IMR-90 (cell line): ENCODE measurements at regions not wholly inside any gene's neighbourhood (a gene's known extent, or its start where the extent isn't known, plus 50 kb on each side); places are given as distances from the start of the nearest gene placed in this dataset.

Experiments used
- ATAC-seq: fragments of 200-7000 bp; cut with Tn5 transposase; 2 replicates; pipeline ENCODE4 v1.9.1; 2020; ENCODE audit warnings: low read depth, mild to moderate bottlenecking, moderate library complexity
- BruUV-seq: library from RNA; stranded (reverse); fragments of 400-500 nt; replicated peaks from 2 replicates; lab custom pipeline; 2021; lab: Mats Ljungman, UMichigan
- CTCF ChIA-PET: fragments of 300-600 bp; formaldehyde crosslinking; extraction: SDS; loops from one replicate; lab custom pipeline; 2021; ENCODE audit warnings: antibody characterized with exemption; lab: Yijun Ruan, JAX
- POLR2A ChIA-PET: fragments of 300-600 bp; sonication (Branson Sonifier 250); formaldehyde crosslinking; loops from one replicate; lab custom pipeline; 2022; ENCODE audit warnings: antibody characterized with exemption; ENCODE audit not compliant: unreplicated experiment; lab: Charles Lee
- DNase-seq: peaks from one replicate; pipeline ENCODE4 v3.0.0; 2013
- H2AFZ ChIP-seq: replicated peaks from 2 replicates; pipeline ENCODE3; 2013; ENCODE audit warnings: low read length, mild to moderate bottlenecking; ENCODE audit not compliant: poor library complexity
- H2AK5ac ChIP-seq: 2 replicates; pipeline ENCODE4 v1.6.1; 2013; ENCODE audit warnings: low read depth, low read length, inconsistent platforms
- H2AK9ac ChIP-seq: replicated peaks from 2 replicates; pipeline ENCODE3; 2013; ENCODE audit warnings: mild to moderate bottlenecking, low read depth, low read length, moderate library complexity; ENCODE audit not compliant: poor library complexity
- H2BK120ac ChIP-seq: 2 replicates; pipeline ENCODE4 v1.6.1; 2013; ENCODE audit warnings: low read depth, low read length, inconsistent platforms
- H2BK15ac ChIP-seq: 3 replicates; pipeline ENCODE4 v1.6.1; 2013; ENCODE audit warnings: low read depth, low read length, inconsistent platforms
- H2BK20ac ChIP-seq: 2 replicates; pipeline ENCODE4 v1.6.1; 2013; ENCODE audit warnings: low read depth, mild to moderate bottlenecking, inconsistent platforms, low read length, moderate library complexity
- H2BK5ac ChIP-seq: 2 replicates; pipeline ENCODE4 v1.6.1; 2013; ENCODE audit warnings: mild to moderate bottlenecking, low read depth, low read length, inconsistent platforms; ENCODE audit not compliant: poor library complexity, severe bottlenecking
- H3K14ac ChIP-seq: replicated peaks from 2 replicates; pipeline ENCODE4 v1.6.1; 2013; ENCODE audit warnings: low read depth, low read length, inconsistent platforms
- H3K18ac ChIP-seq: 2 replicates; pipeline ENCODE4 v1.6.1; 2013; ENCODE audit warnings: low read depth, low read length, control low read depth
- H3K23ac ChIP-seq: 2 replicates; pipeline ENCODE4 v1.6.1; 2013; ENCODE audit warnings: low read depth, low read length, inconsistent platforms
- H3K27ac ChIP-seq: 2 replicates; pipeline ENCODE4 v1.5.1; 2013; ENCODE audit warnings: mild to moderate bottlenecking, control low read depth, low read length; ENCODE audit not compliant: insufficient read depth
- H3K27me3 ChIP-seq: 2 replicates; pipeline ENCODE4 v1.6.1; 2013; ENCODE audit warnings: low read length; ENCODE audit not compliant: control insufficient read depth, insufficient read depth
- H3K36me3 ChIP-seq: 2 replicates; pipeline ENCODE4 v1.6.1; 2013; ENCODE audit warnings: low read length, mixed read lengths; ENCODE audit not compliant: control insufficient read depth, insufficient read depth
- H3K4ac ChIP-seq: 2 replicates; pipeline ENCODE4 v1.6.1; 2013; ENCODE audit warnings: low read depth, low read length, inconsistent platforms
- H3K4me1 ChIP-seq: 2 replicates; pipeline ENCODE4 v1.6.1; 2013; ENCODE audit warnings: low read length, mixed read lengths; ENCODE audit not compliant: control insufficient read depth, insufficient read depth
- H3K4me2 ChIP-seq: 2 replicates; pipeline ENCODE4 v1.6.1; 2013; ENCODE audit warnings: low read depth, mild to moderate bottlenecking, control low read depth, low read length, moderate library complexity
- H3K4me3 ChIP-seq: 2 replicates; pipeline ENCODE4 v1.5.1; 2013; ENCODE audit warnings: low read depth, mild to moderate bottlenecking, control low read depth, low read length, moderate library complexity; ENCODE audit not compliant: insufficient read depth
- H3K56ac ChIP-seq: 2 replicates; pipeline ENCODE4 v1.6.1; 2013; ENCODE audit warnings: low read length, inconsistent platforms; ENCODE audit not compliant: insufficient read depth; ENCODE audit errors: extremely low read depth
- H3K79me1 ChIP-seq, 2 experiments: 2 replicates each; pipeline ENCODE4 v1.6.1; 2013; ENCODE audit warnings: low read length in 2 of 2, inconsistent platforms in 1 of 2, low read depth in 1 of 2
- H3K9ac ChIP-seq: 2 replicates; pipeline ENCODE4 v1.6.1; 2013; ENCODE audit warnings: low read depth, low read length, control low read depth
- H3K9me1 ChIP-seq: 2 replicates; pipeline ENCODE4 v1.6.1; 2013; ENCODE audit warnings: low read length, inconsistent platforms; ENCODE audit not compliant: insufficient read depth
- H3K9me3 ChIP-seq: 2 replicates; pipeline ENCODE4 v1.6.1; 2013; ENCODE audit warnings: low read length; ENCODE audit not compliant: control insufficient read depth, insufficient read depth
- H4K20me1 ChIP-seq: 2 replicates; pipeline ENCODE4 v1.6.1; 2013; ENCODE audit warnings: low read length, inconsistent platforms; ENCODE audit not compliant: insufficient read depth
- H4K5ac ChIP-seq: 2 replicates; pipeline ENCODE4 v1.6.1; 2013; ENCODE audit warnings: mild to moderate bottlenecking, low read depth, low read length, control low read depth
- H4K8ac ChIP-seq, 2 experiments: 2 replicates each; pipeline ENCODE4 v1.6.1; 2013; ENCODE audit warnings: low read depth in 2 of 2, low read length in 2 of 2, control low read depth in 1 of 2, inconsistent platforms in 1 of 2
- H4K91ac ChIP-seq: 2 replicates; pipeline ENCODE4 v1.6.1; 2013; ENCODE audit warnings: low read depth, low read length, inconsistent platforms; ENCODE audit not compliant: insufficient read depth
- CTCF ChIP-seq: conservative IDR thresholded peaks from 2 replicates; pipeline ENCODE4 v1.5.1; 2012; ENCODE audit warnings: mild to moderate bottlenecking, low read depth, low read length, improper control_type of control experiment
- FOS ChIP-seq: fragments of 150-350 bp; IDR thresholded peaks from 2 replicates; pipeline ENCODE4 v1.6.1; 2016; ENCODE audit warnings: low read depth, low read length
- MXI1 ChIP-seq: IDR thresholded peaks from 2 replicates; pipeline ENCODE4 v1.6.1; 2012; ENCODE audit warnings: low read depth, mild to moderate bottlenecking, low read length, moderate library complexity, borderline replicate concordance
- NFE2L2 ChIP-seq: fragments of 150-350 bp; IDR thresholded peaks from 2 replicates; pipeline ENCODE4 v1.6.1; 2016; ENCODE audit warnings: low read depth, mild to moderate bottlenecking, low read length
- RFX5 ChIP-seq: IDR thresholded peaks from 2 replicates; pipeline ENCODE4 v1.8.0; 2012; ENCODE audit warnings: low read depth, mild to moderate bottlenecking, low read length, moderate library complexity
- SMC3 ChIP-seq: fragments of 150-350 bp; IDR thresholded peaks from 2 replicates; pipeline ENCODE4 v1.6.1; 2016; ENCODE audit warnings: low read depth, mild to moderate bottlenecking, antibody characterized with exemption, low read length, moderate library complexity
- WGBS, 2 experiments: methylation state at CpG; one replicate each; pipeline versions ENCODE4 v1.1.5 to v1.1.7; 2013; ENCODE audit warnings: missing lambda C conversion rate in 2 of 2; ENCODE audit not compliant: insufficient read length in 1 of 2; ENCODE audit errors: extremely low coverage in 2 of 2; 5-methylcytosine and 5-hydroxymethylcytosine counted together
- dilution Hi-C: fragments of 300-500 bp; cut with HindIII; formaldehyde crosslinking; loops from one replicate; pipeline ENCODE4 v1.14.3; 2018; ENCODE audit warnings: low sequenced_read_pairs; ENCODE audit not compliant: unreplicated experiment
- in situ Hi-C: fragments of 300-500 bp; cut with MboI; formaldehyde crosslinking; loops from 3 replicates; pipeline ENCODE4 v1.14.3; 2019; ENCODE audit warnings: low sequenced_read_pairs, inconsistent platforms, mixed read lengths
- intact Hi-C: fragments of 100-400 bp; cut with micrococcal nuclease; formaldehyde crosslinking; loops from 2 replicates; pipeline ENCODE4 v1.10.0; 2022

- Histone ChIP-seq H2AK5ac (no peak overlapping the region), H3K9me3 (no peaks in the 10 kb centered on the region), H2BK5ac (no peak overlapping the region), H3K23ac (no peak overlapping the region), H3K79me1 (no peaks in the 10 kb centered on the region), H3K36me3 (no peaks in the 10 kb centered on the region), H2BK20ac (no peak overlapping the region), H2BK15ac (no peak overlapping the region), H3K4me2 (no peak overlapping the region), H2AFZ (no peak overlapping the region), H3K4me3 (no peak overlapping the region), H4K91ac (no peak overlapping the region), H4K8ac (no peak overlapping the region), H3K4me1 (no peaks in the 10 kb centered on the region), H4K5ac (no peak overlapping the region), H2BK120ac (no peak overlapping the region), H3K4ac (no peak overlapping the region), H3K14ac (no peak overlapping the region), H3K9me1 (no peaks in the 10 kb centered on the region), H3K27me3 (no peaks in the 10 kb centered on the region), H3K9ac (no peak overlapping the region), H3K27ac (no peak overlapping the region), H2AK9ac (no peak overlapping the region), H3K18ac (no peak overlapping the region), H3K56ac (no peak overlapping the region), H4K20me1 (no peaks in the 10 kb centered on the region)
- ATAC-seq, result no peak
- TF ChIP-seq SMC3, result no peak
- no peak for TF ChIP-seq MXI1
- TF ChIP-seq NFE2L2, result no peak
- TF ChIP-seq CTCF, result no peak
- no peak for TF ChIP-seq RFX5
- no peak for TF ChIP-seq FOS
- dilution Hi-C loops (no loop called here), in situ Hi-C loops (no loop called here), intact Hi-C loops (no loop called here)
- BruUV-seq, result no TSS peak
- CTCF ChIA-PET, result no interaction called here
- no CpG with 5 or more reads among the region's 1 CpG for WGBS, 2 experiments
- no peak for DNase-seq
- POLR2A ChIA-PET, result no interaction called here
Observed at GRCh38 chr3:104474011-104474410, 892.7 kb upstream of the ALCAM start.
